ENCODE measurements at regions not wholly inside any gene's neighbourhood (a gene's known extent, or its start where the extent isn't known, plus 50 kb on each side); places are given as distances from the start of the nearest gene placed in this dataset.
A peak's percentile ranks its signal among the peaks of the same experiment; 100 is the strongest.

GRCh38 chr3:124540550-124541211 lies 189.6 kb upstream of the UMPS start:
- H3K36me3 ChIP-seq (ENCODE audit: control insufficient read depth, insufficient read depth, low read length), result no peaks in the 10 kb centered on the region
- no peak for DNase-seq (ENCODE audit: low read depth)
- no peaks in the 10 kb centered on the region for H3K27me3 ChIP-seq (ENCODE audit: control insufficient read depth, insufficient read depth, low read length)
- TF ChIP-seq CTCF (IDR thresholded peaks at IDR 0.05; ENCODE audit: insufficient read depth, low read length, poor library complexity, severe bottlenecking), result no peak
- no peak overlapping the region for H3K4me3 ChIP-seq (ENCODE audit: low read depth, low read length)

GRCh38 chr3:124542214-124542869 lies 187.9 kb upstream of the UMPS start:
- no peaks in the 10 kb centered on the region for H3K27me3 ChIP-seq (ENCODE audit: control insufficient read depth, insufficient read depth, low read length)
- no peak overlapping the region for H3K4me3 ChIP-seq (ENCODE audit: low read depth, low read length)
- TF ChIP-seq CTCF (IDR thresholded peaks at IDR 0.05; ENCODE audit: insufficient read depth, low read length, poor library complexity, severe bottlenecking), result no peak
- DNase-seq (ENCODE audit: low read depth), result no peak
- no peaks in the 10 kb centered on the region for H3K36me3 ChIP-seq (ENCODE audit: control insufficient read depth, insufficient read depth, low read length)

- TF ChIP-seq CTCF (IDR thresholded peaks at IDR 0.05; ENCODE audit: insufficient read depth, low read length, poor library complexity, severe bottlenecking), result no peak
These were observed 184.4 kb upstream of the UMPS start for GRCh38 chr3:124545891-124546290.

GRCh38 chr3:124552224-124552623 lies 178.0 kb upstream of the UMPS start:
- Histone ChIP-seq H3K27me3 (ENCODE audit: control insufficient read depth, insufficient read depth, low read length) (peaks cover 2% of the 10 kb centered on the region), H3K36me3 (ENCODE audit: control insufficient read depth, insufficient read depth, low read length) (no peaks in the 10 kb centered on the region), H3K4me3 (ENCODE audit: low read depth, low read length) (no peak overlapping the region)
- peak; percentile 49 for DNase-seq (ENCODE audit: low read depth)
- no peak for TF ChIP-seq CTCF (IDR thresholded peaks at IDR 0.05; ENCODE audit: insufficient read depth, low read length, poor library complexity, severe bottlenecking)

More at GRCh38 chr3:124545891-124546290, 184.4 kb upstream of the UMPS start:
- no peaks in the 10 kb centered on the region for H3K36me3 ChIP-seq (ENCODE audit: control insufficient read depth, insufficient read depth, low read length)
- no peaks in the 10 kb centered on the region for H3K27me3 ChIP-seq (ENCODE audit: control insufficient read depth, insufficient read depth, low read length)
- no peak for DNase-seq (ENCODE audit: low read depth)
- no peak overlapping the region for H3K4me3 ChIP-seq (ENCODE audit: low read depth, low read length)

GRCh38 chr3:124553178-124553577 lies 177.1 kb upstream of the UMPS start:
- Histone ChIP-seq H3K4me3 (ENCODE audit: low read depth, low read length) (no peak overlapping the region), H3K36me3 (ENCODE audit: control insufficient read depth, insufficient read depth, low read length) (no peaks in the 10 kb centered on the region), H3K27me3 (ENCODE audit: control insufficient read depth, insufficient read depth, low read length) (peaks cover 2% of the 10 kb centered on the region)
- no peak for TF ChIP-seq CTCF (IDR thresholded peaks at IDR 0.05; ENCODE audit: insufficient read depth, low read length, poor library complexity, severe bottlenecking)
- no peak for DNase-seq (ENCODE audit: low read depth)
